ENCODE measurements at regions not wholly inside any gene's neighbourhood (a gene's known extent, or its start where the extent isn't known, plus 50 kb on each side); places are given as distances from the start of the nearest gene placed in this dataset.

GRCh38 chr7:109154748-109155147 lies 585.1 kb downstream of the DNAJB9 start:
- H3K4me1 ChIP-seq: no peaks in the 10 kb centered on the region
- H3K27me3 ChIP-seq: no peaks in the 10 kb centered on the region
- TF ChIP-seq POLR2A (IDR thresholded peaks at IDR 0.05) (no peak), CTCF (IDR thresholded peaks at IDR 0.05 in 4 of 5, conservative IDR thresholded peaks at IDR 0.05 in 1 of 5) (no peak)
- no peak for ATAC-seq
- no peaks in the 10 kb centered on the region for H3K9me3 ChIP-seq
- no peak overlapping the region for H3K4me3 ChIP-seq
- H3K36me3 ChIP-seq: no peaks in the 10 kb centered on the region
- intact Hi-C loops (cut with DNase I; ENCODE audit: low total_unique reads) (no loop called here), in situ Hi-C loops (cut with MboI; ENCODE audit: low sequenced_read_pairs in 4 of 4) (no loop called here)
- no peak for DNase-seq
- H3K27ac ChIP-seq: no peak overlapping the region

GRCh38 chr7:109158246-109158645 lies 588.6 kb downstream of the DNAJB9 start:
- Histone ChIP-seq H3K4me1 (no peaks in the 10 kb centered on the region), H3K36me3 (no peaks in the 10 kb centered on the region), H3K9me3 (no peaks in the 10 kb centered on the region), H3K4me3 (no peak overlapping the region), H3K27me3 (no peaks in the 10 kb centered on the region), H3K27ac (no peak overlapping the region)
- intact Hi-C loops (cut with DNase I; ENCODE audit: low total_unique reads) (no loop called here), in situ Hi-C loops (cut with MboI; ENCODE audit: low sequenced_read_pairs in 4 of 4) (no loop called here)
- TF ChIP-seq CTCF (IDR thresholded peaks at IDR 0.05 in 4 of 5, conservative IDR thresholded peaks at IDR 0.05 in 1 of 5): no peak
- TF ChIP-seq POLR2A (IDR thresholded peaks at IDR 0.05): no peak
- DNase-seq: no peak
- ATAC-seq: no peak

- H3K27me3 ChIP-seq: no peaks in the 10 kb centered on the region
- TF ChIP-seq POLR2A (IDR thresholded peaks at IDR 0.05): no peak
- TF ChIP-seq CTCF (IDR thresholded peaks at IDR 0.05 in 4 of 5, conservative IDR thresholded peaks at IDR 0.05 in 1 of 5): no peak
- intact Hi-C loops (cut with DNase I; ENCODE audit: low total_unique reads): no loop called here
- no peaks in the 10 kb centered on the region for H3K36me3 ChIP-seq
- H3K4me3 ChIP-seq: no peak overlapping the region
- H3K9me3 ChIP-seq: peaks cover 0 to 6% (median 0%) of the 10 kb centered on the region in 3 donors
- no peak for DNase-seq
- no peaks in the 10 kb centered on the region for H3K4me1 ChIP-seq
- no peak for ATAC-seq
- in situ Hi-C loops (cut with MboI; ENCODE audit: low sequenced_read_pairs in 4 of 4): no loop called here
- H3K27ac ChIP-seq: no peak overlapping the region
Measured at GRCh38 chr7:109176661-109177060, 607.0 kb downstream of the DNAJB9 start.

- in situ Hi-C loops (cut with MboI; ENCODE audit: low sequenced_read_pairs in 4 of 4) (no loop called here), intact Hi-C loops (cut with DNase I; ENCODE audit: low total_unique reads) (no loop called here)
- Histone ChIP-seq H3K9me3 (peaks cover 0 to 6% (median 0%) of the 10 kb centered on the region in 3 donors), H3K4me1 (no peaks in the 10 kb centered on the region), H3K36me3 (no peaks in the 10 kb centered on the region), H3K27me3 (no peaks in the 10 kb centered on the region), H3K4me3 (no peak overlapping the region), H3K27ac (no peak overlapping the region)
- no peak for DNase-seq
- no peak for TF ChIP-seq POLR2A (IDR thresholded peaks at IDR 0.05)
- no peak for TF ChIP-seq CTCF (IDR thresholded peaks at IDR 0.05 in 4 of 5, conservative IDR thresholded peaks at IDR 0.05 in 1 of 5)
- no peak for ATAC-seq
Measured at GRCh38 chr7:109178342-109178741, 608.7 kb downstream of the DNAJB9 start.

GRCh38 chr7:109179601-109180000 lies 609.9 kb downstream of the DNAJB9 start:
- TF ChIP-seq POLR2A (IDR thresholded peaks at IDR 0.05) (no peak), CTCF (IDR thresholded peaks at IDR 0.05 in 4 of 5, conservative IDR thresholded peaks at IDR 0.05 in 1 of 5) (no peak)
- no peak overlapping the region for H3K27ac ChIP-seq
- intact Hi-C loops (cut with DNase I; ENCODE audit: low total_unique reads) (no loop called here), in situ Hi-C loops (cut with MboI; ENCODE audit: low sequenced_read_pairs in 4 of 4) (no loop called here)
- ATAC-seq (no peak), DNase-seq (no peak)
- no peaks in the 10 kb centered on the region for H3K36me3 ChIP-seq
- H3K9me3 ChIP-seq: peaks cover 0 to 2% (median 0%) of the 10 kb centered on the region in 3 donors
- no peak overlapping the region for H3K4me3 ChIP-seq
- no peaks in the 10 kb centered on the region for H3K4me1 ChIP-seq
- H3K27me3 ChIP-seq: no peaks in the 10 kb centered on the region
